HL-60 (cell line): ENCODE measurements at regions not wholly inside any gene's neighbourhood (a gene's known extent, or its start where the extent isn't known, plus 50 kb on each side); places are given as distances from the start of the nearest gene placed in this dataset.

Experiments
- GABPA ChIP-seq: IDR thresholded peaks from 2 replicates; pipeline ENCODE4 v1.6.1; 2012; ENCODE audit warnings: low read depth
- POLR2AphosphoS5 ChIP-seq: IDR thresholded peaks from 2 replicates; pipeline ENCODE4 v1.6.1; 2012; ENCODE audit warnings: low read depth
- REST ChIP-seq: IDR thresholded peaks from 2 replicates; pipeline ENCODE4 v1.6.1; 2012; ENCODE audit warnings: low read depth; ENCODE audit not compliant: insufficient replicate concordance
- SPI1 ChIP-seq: IDR thresholded peaks from 2 replicates; pipeline ENCODE4 v1.6.1; 2012; ENCODE audit warnings: low read depth, mild to moderate bottlenecking, borderline replicate concordance
- TF ChIP-seq, protein P1 (sequence below): IDR thresholded peaks from one replicate; pipeline ENCODE4 v1.5.1; 2011; ENCODE audit warnings: low read length, control low read depth, inconsistent platforms; ENCODE audit not compliant: insufficient read depth

GRCh38 chr4:111048316-111048715, 425.4 kb upstream of the PITX2 start:
- TF ChIP-seq, protein P1, sequence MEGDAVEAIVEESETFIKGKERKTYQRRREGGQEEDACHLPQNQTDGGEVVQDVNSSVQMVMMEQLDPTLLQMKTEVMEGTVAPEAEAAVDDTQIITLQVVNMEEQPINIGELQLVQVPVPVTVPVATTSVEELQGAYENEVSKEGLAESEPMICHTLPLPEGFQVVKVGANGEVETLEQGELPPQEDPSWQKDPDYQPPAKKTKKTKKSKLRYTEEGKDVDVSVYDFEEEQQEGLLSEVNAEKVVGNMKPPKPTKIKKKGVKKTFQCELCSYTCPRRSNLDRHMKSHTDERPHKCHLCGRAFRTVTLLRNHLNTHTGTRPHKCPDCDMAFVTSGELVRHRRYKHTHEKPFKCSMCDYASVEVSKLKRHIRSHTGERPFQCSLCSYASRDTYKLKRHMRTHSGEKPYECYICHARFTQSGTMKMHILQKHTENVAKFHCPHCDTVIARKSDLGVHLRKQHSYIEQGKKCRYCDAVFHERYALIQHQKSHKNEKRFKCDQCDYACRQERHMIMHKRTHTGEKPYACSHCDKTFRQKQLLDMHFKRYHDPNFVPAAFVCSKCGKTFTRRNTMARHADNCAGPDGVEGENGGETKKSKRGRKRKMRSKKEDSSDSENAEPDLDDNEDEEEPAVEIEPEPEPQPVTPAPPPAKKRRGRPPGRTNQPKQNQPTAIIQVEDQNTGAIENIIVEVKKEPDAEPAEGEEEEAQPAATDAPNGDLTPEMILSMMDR, result no peak
- TF ChIP-seq POLR2AphosphoS5 (no peak), REST (no peak), GABPA (no peak), SPI1 (no peak)
